Osteoblast (primary cell): ENCODE measurements at regions not wholly inside any gene's neighbourhood (a gene's known extent, or its start where the extent isn't known, plus 50 kb on each side); places are given as distances from the start of the nearest gene placed in this dataset.

Source experiments
- DNase-seq: peaks from one replicate; pipeline ENCODE4 v3.0.0; 2011; ENCODE audit warnings: low spot score, mixed read lengths; ENCODE audit not compliant: insufficient read length; ENCODE audit errors: missing footprints
- H2AFZ ChIP-seq: 2 replicates; pipeline ENCODE4 v1.6.0; 2011; ENCODE audit warnings: mild to moderate bottlenecking, low read length
- H3K27ac ChIP-seq: 2 replicates; pipeline ENCODE4 v1.5.1; 2011; ENCODE audit warnings: mild to moderate bottlenecking, low read depth, low read length, moderate library complexity
- H3K27me3 ChIP-seq: 2 replicates; pipeline ENCODE4 v1.6.0; 2012; ENCODE audit warnings: mild to moderate bottlenecking, control low read depth, inconsistent platforms, low read length, moderate library complexity; ENCODE audit not compliant: insufficient read depth
- H3K36me3 ChIP-seq: 2 replicates; pipeline ENCODE4 v1.5.1; 2011; ENCODE audit warnings: mild to moderate bottlenecking, low read length, control low read depth, moderate library complexity; ENCODE audit not compliant: insufficient read depth
- H3K4me1 ChIP-seq: 2 replicates; pipeline ENCODE4 v1.5.1; 2011; ENCODE audit warnings: mild to moderate bottlenecking, low read length, control low read depth, moderate library complexity; ENCODE audit not compliant: insufficient read depth
- H3K4me2 ChIP-seq: 2 replicates; pipeline ENCODE4 v1.6.0; 2011; ENCODE audit warnings: mild to moderate bottlenecking, low read length; ENCODE audit not compliant: insufficient read depth
- H3K4me3 ChIP-seq: fragments of 200-600 bp; sonication (generic); 3 replicates; pipeline ENCODE4 v1.5.1; 2012; ENCODE audit warnings: mild to moderate bottlenecking, low read length, inconsistent platforms; ENCODE audit not compliant: insufficient read depth
- H3K79me2 ChIP-seq: 2 replicates; pipeline ENCODE4 v1.6.0; 2012; ENCODE audit warnings: mild to moderate bottlenecking, low read length, control low read depth, inconsistent platforms; ENCODE audit not compliant: insufficient read depth
- H3K9me3 ChIP-seq: 2 replicates; pipeline ENCODE4 v1.5.1; 2011; ENCODE audit warnings: low read depth, low read length, control low read depth
- H4K20me1 ChIP-seq: 2 replicates; pipeline ENCODE4 v1.6.0; 2012; ENCODE audit warnings: mild to moderate bottlenecking, low read length, control low read depth; ENCODE audit not compliant: insufficient read depth
- TF ChIP-seq, protein P1 (sequence below): IDR thresholded peaks from 2 replicates; pipeline ENCODE4 v1.5.1; 2011; ENCODE audit warnings: mild to moderate bottlenecking, low read depth, low read length, moderate library complexity; ENCODE audit errors: extremely low read depth

DNA sequence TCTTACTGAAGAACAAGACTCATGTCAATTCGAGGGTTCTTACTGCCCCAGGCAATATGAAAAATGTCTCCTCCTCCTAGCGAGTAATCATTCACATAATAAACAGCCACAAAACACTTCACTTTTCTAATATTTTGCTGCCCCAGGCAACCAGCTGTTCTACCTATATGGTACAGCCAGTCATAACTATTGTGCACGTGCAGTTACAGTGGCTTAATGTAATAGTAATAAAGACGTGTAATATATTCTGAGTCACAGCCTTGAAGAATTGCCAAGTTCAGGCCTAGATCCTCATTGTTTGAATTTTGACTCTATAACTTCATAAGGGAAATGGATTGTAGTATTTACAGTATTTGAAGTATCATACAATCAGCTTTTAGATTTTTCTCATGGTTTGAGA lies 1250.0 kb upstream of the GBE1 start:
- no peak overlapping the region for H3K27ac ChIP-seq
- H3K27me3 ChIP-seq = no peaks in the 10 kb centered on the region
- no peak overlapping the region for H3K4me2 ChIP-seq
- no peaks in the 10 kb centered on the region for H3K36me3 ChIP-seq
- H4K20me1 ChIP-seq = no peaks in the 10 kb centered on the region
- TF ChIP-seq, protein P1, sequence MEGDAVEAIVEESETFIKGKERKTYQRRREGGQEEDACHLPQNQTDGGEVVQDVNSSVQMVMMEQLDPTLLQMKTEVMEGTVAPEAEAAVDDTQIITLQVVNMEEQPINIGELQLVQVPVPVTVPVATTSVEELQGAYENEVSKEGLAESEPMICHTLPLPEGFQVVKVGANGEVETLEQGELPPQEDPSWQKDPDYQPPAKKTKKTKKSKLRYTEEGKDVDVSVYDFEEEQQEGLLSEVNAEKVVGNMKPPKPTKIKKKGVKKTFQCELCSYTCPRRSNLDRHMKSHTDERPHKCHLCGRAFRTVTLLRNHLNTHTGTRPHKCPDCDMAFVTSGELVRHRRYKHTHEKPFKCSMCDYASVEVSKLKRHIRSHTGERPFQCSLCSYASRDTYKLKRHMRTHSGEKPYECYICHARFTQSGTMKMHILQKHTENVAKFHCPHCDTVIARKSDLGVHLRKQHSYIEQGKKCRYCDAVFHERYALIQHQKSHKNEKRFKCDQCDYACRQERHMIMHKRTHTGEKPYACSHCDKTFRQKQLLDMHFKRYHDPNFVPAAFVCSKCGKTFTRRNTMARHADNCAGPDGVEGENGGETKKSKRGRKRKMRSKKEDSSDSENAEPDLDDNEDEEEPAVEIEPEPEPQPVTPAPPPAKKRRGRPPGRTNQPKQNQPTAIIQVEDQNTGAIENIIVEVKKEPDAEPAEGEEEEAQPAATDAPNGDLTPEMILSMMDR = no peak
- H3K9me3 ChIP-seq = peaks cover 3% of the 10 kb centered on the region
- no peak overlapping the region for H2AFZ ChIP-seq
- no peak for DNase-seq
- H3K79me2 ChIP-seq = no peaks in the 10 kb centered on the region
- no peaks in the 10 kb centered on the region for H3K4me1 ChIP-seq
- no peak overlapping the region for H3K4me3 ChIP-seq

DNA sequence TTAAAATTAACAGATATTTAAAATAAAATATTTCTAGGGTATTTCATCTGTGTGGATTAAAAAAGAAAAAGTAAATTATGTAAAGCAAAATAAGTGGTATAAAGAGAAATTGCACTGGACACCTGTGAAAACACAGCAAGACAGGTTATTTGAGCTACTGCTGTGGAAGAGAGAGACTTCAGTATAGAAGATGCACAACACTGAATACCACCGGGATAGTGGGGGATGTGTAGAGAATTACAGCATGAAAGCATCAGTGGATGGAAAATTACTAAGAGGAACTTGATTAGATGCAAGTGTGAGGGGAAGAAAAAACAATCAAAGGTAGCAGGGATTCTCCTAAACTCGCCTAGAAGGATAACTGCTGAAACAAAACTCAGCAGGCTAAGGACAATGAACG lies 1242.5 kb upstream of the GBE1 start:
- no peak overlapping the region for H2AFZ ChIP-seq
- H3K4me3 ChIP-seq = no peak overlapping the region
- no peaks in the 10 kb centered on the region for H4K20me1 ChIP-seq
- H3K27ac ChIP-seq = no peak overlapping the region
- no peaks in the 10 kb centered on the region for H3K27me3 ChIP-seq
- H3K9me3 ChIP-seq = no peaks in the 10 kb centered on the region
- TF ChIP-seq, protein P1 = no peak
- no peak overlapping the region for H3K4me2 ChIP-seq
- H3K79me2 ChIP-seq = no peaks in the 10 kb centered on the region
- no peaks in the 10 kb centered on the region for H3K36me3 ChIP-seq
- no peak for DNase-seq
- no peaks in the 10 kb centered on the region for H3K4me1 ChIP-seq

DNA sequence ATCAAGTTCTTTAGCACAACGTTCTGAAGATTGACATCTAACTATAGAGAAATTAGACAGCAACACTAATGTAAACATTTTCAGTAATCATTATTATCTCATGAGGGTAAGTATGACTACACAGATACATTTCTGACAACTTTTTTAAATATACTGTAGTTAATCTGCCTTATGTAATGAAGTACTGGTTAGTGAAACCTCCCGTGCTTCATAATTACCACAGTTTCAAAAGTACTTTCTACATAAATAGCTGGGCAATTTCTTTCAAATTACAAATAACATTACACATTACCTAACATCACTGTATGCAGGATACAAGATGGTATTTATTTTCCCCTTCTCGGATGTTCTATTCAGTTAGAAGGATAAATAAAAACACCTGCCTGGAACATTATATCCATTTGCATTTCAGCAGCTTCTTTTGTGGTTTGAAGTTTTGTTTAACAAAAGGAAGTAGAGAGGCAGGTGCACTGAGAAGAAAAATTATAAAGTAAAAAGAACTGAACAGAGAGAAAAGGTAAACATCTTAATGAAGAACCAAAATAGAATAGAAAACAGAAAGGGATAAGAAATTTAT lies 1241.5 kb upstream of the GBE1 start:
- Histone ChIP-seq H4K20me1 (no peaks in the 10 kb centered on the region), H3K27ac (no peak overlapping the region), H3K27me3 (no peaks in the 10 kb centered on the region), H3K4me2 (no peak overlapping the region), H3K4me3 (no peak overlapping the region), H3K4me1 (no peaks in the 10 kb centered on the region), H3K9me3 (no peaks in the 10 kb centered on the region), H3K79me2 (no peaks in the 10 kb centered on the region), H2AFZ (no peak overlapping the region), H3K36me3 (no peaks in the 10 kb centered on the region)
- no peak for DNase-seq
- TF ChIP-seq, protein P1 = no peak

DNA sequence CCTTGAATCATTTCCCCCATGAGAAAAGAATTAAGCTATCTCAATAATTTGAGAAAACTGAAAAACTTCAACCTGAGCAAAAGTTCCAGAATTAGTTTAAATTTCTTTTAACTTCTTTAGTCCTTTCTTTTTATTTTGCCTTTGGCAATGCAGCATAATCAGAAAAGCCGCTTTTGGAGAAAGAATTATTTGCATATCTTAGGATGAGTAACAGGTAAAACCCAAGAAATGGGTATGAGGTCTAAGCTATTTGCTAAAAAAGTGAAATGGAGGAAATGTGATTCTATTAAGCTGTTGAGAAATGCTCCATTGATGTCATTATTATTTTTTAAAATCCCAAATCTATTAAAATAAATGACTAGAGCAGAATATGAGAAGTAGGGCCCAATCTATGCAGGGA lies 1238.3 kb upstream of the GBE1 start:
- H3K4me2 ChIP-seq = no peak overlapping the region
- DNase-seq = no peak
- H3K36me3 ChIP-seq = no peaks in the 10 kb centered on the region
- H3K9me3 ChIP-seq = no peaks in the 10 kb centered on the region
- no peaks in the 10 kb centered on the region for H3K79me2 ChIP-seq
- no peak overlapping the region for H3K27ac ChIP-seq
- H4K20me1 ChIP-seq = no peaks in the 10 kb centered on the region
- H2AFZ ChIP-seq = no peak overlapping the region
- TF ChIP-seq, protein P1 = no peak
- no peaks in the 10 kb centered on the region for H3K4me1 ChIP-seq
- H3K4me3 ChIP-seq = no peak overlapping the region
- no peaks in the 10 kb centered on the region for H3K27me3 ChIP-seq
